ENCODE measurements at regions not wholly inside any gene's neighbourhood (a gene's known extent, or its start where the extent isn't known, plus 50 kb on each side); places are given as distances from the start of the nearest gene placed in this dataset.

DNA sequence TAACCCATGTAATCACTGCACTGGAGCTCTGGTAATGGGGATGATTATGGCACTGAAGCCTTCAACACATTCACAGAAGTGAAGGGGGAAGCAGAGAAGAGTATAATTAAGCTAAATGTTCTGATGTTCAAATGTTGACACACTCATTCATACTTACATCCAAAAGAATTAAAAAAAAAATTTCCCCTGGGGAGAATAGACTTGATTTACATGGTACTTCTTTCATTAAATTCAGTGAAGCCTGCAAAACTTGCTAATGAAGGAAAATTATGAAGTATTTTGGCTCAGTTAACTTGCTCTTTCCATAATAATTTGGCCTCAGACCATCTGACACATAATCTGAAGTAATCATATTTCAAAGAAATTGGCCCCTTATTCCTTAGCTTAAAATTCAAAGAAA, 428.8 kb downstream of the SH3GL2 start:
- Histone ChIP-seq H3K27me3 (no peaks in the 10 kb centered on the region), H3K9me3 (no peaks in the 10 kb centered on the region), H3K27ac (no peak overlapping the region), H3K36me3 (no peaks in the 10 kb centered on the region), H3K4me3 (no peak overlapping the region), H3K4me1 (no peaks in the 10 kb centered on the region)
- DNase-seq (ENCODE audit: low spot score in 2 of 2): no peak
- TF ChIP-seq POLR2A (IDR thresholded peaks at IDR 0.05) (no peak), POLR2AphosphoS5 (IDR thresholded peaks at IDR 0.05) (no peak)
- intact Hi-C loops (cut with DNase I; ENCODE audit: low total_unique reads): no loop called here

DNA sequence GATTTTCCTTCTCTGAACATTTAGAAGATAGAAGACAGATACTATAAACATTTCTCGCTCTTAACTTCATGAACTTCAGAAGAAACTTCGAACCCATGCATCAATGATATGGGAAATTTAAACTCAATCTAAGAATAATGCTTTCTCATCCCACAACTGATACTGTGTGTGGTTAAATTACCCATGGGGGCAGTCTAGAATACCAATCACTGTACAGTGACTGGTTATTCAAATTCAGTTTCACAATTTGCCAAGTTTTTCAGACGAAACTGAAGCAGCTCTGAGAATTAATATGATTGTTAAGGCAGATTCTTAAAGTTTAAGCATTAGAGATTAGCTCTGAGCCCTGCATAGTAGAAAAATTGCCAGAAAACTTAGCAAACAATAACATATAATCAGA, 431.0 kb downstream of the SH3GL2 start:
- Histone ChIP-seq H3K36me3 (no peaks in the 10 kb centered on the region), H3K27me3 (no peaks in the 10 kb centered on the region), H3K4me1 (no peaks in the 10 kb centered on the region), H3K4me3 (no peak overlapping the region), H3K27ac (no peak overlapping the region), H3K9me3 (no peaks in the 10 kb centered on the region)
- TF ChIP-seq POLR2A (IDR thresholded peaks at IDR 0.05): no peak
- TF ChIP-seq POLR2AphosphoS5 (IDR thresholded peaks at IDR 0.05): no peak
- TF ChIP-seq, protein P1, sequence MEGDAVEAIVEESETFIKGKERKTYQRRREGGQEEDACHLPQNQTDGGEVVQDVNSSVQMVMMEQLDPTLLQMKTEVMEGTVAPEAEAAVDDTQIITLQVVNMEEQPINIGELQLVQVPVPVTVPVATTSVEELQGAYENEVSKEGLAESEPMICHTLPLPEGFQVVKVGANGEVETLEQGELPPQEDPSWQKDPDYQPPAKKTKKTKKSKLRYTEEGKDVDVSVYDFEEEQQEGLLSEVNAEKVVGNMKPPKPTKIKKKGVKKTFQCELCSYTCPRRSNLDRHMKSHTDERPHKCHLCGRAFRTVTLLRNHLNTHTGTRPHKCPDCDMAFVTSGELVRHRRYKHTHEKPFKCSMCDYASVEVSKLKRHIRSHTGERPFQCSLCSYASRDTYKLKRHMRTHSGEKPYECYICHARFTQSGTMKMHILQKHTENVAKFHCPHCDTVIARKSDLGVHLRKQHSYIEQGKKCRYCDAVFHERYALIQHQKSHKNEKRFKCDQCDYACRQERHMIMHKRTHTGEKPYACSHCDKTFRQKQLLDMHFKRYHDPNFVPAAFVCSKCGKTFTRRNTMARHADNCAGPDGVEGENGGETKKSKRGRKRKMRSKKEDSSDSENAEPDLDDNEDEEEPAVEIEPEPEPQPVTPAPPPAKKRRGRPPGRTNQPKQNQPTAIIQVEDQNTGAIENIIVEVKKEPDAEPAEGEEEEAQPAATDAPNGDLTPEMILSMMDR (IDR thresholded peaks at IDR 0.05): no peak
- DNase-seq (ENCODE audit: low spot score in 2 of 2): no peak
- intact Hi-C loops (cut with DNase I; ENCODE audit: low total_unique reads): no loop called here

- Histone ChIP-seq H3K4me1 (no peaks in the 10 kb centered on the region), H3K4me3 (no peak overlapping the region), H3K27me3 (no peaks in the 10 kb centered on the region), H3K9me3 (no peaks in the 10 kb centered on the region), H3K27ac (no peak overlapping the region), H3K36me3 (no peaks in the 10 kb centered on the region)
- DNase-seq (ENCODE audit: low spot score in 2 of 2): no peak
- TF ChIP-seq POLR2AphosphoS5 (IDR thresholded peaks at IDR 0.05) (no peak), POLR2A (IDR thresholded peaks at IDR 0.05) (no peak)
- TF ChIP-seq, protein P1 (IDR thresholded peaks at IDR 0.05): no peak
- intact Hi-C loops (cut with DNase I; ENCODE audit: low total_unique reads): no loop called here
Measured at GRCh38 chr9:18010492-18010891, 431.6 kb downstream of the SH3GL2 start.

DNA sequence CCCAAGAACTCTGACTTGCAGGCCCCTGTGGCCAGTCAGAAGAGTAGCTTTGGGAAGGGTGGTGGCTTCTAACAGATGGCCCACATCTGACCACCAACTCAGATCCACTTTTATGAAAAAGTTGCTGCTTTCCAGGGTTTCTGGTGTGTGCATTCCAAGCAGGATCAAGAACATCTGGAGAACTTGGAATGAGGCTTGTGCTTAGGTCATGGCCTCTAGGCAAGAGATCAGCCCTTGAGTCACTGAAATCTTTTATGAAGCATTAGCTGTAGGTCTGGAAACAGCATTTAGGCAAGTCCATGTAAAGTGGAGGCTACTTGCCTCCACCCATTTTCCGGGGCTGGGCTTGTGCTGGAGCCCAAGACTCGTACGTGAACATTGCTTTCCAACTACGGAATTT, 433.3 kb downstream of the SH3GL2 start:
- no peaks in the 10 kb centered on the region for H3K4me1 ChIP-seq
- intact Hi-C loops (cut with DNase I; ENCODE audit: low total_unique reads): no loop called here

DNA sequence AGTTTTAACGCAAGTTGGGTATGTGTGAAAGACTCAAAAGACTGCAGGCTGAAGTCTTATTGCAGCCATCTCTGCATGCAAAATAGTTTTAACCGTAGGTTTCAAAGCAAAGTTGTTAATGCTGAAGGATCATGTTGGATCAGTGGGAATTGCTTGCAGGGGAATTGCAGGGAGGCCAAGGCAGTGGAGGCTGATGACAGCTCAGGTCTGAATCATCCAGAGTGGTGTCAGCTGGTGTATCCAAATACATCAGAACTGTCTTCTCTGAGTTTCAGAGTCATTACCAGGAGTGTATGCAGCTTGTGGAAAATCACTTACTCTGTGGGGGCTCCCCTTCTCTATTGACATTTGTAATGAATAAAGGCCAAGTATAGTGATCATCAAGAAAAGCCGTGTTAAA, 435.7 kb downstream of the SH3GL2 start:
- Histone ChIP-seq H3K27me3 (no peaks in the 10 kb centered on the region), H3K36me3 (no peaks in the 10 kb centered on the region), H3K4me1 (no peaks in the 10 kb centered on the region), H3K9me3 (peaks cover 0 to 7% of the 10 kb centered on the region in 2 donors), H3K4me3 (no peak overlapping the region), H3K27ac (no peak overlapping the region)
- intact Hi-C loops (cut with DNase I; ENCODE audit: low total_unique reads): no loop called here
- no peak for DNase-seq (ENCODE audit: low spot score in 2 of 2)
- TF ChIP-seq POLR2AphosphoS5 (IDR thresholded peaks at IDR 0.05) (no peak), POLR2A (IDR thresholded peaks at IDR 0.05) (no peak)
- TF ChIP-seq, protein P1 (IDR thresholded peaks at IDR 0.05): no peak

More for the DNA sequence above, 433.3 kb downstream of the SH3GL2 start:
- no peaks in the 10 kb centered on the region for H3K27me3 ChIP-seq
- H3K9me3 ChIP-seq: no peaks in the 10 kb centered on the region
- DNase-seq (ENCODE audit: low spot score in 2 of 2): no peak
- H3K27ac ChIP-seq: no peak overlapping the region
- H3K4me3 ChIP-seq: no peak overlapping the region
- H3K36me3 ChIP-seq: no peaks in the 10 kb centered on the region
- TF ChIP-seq POLR2AphosphoS5 (IDR thresholded peaks at IDR 0.05) (no peak), POLR2A (IDR thresholded peaks at IDR 0.05) (no peak)
- TF ChIP-seq, protein P1 (IDR thresholded peaks at IDR 0.05): no peak

GRCh38 chr9:18015116-18015515, 436.2 kb downstream of the SH3GL2 start:
- no peak overlapping the region for H3K27ac ChIP-seq
- intact Hi-C loops (cut with DNase I; ENCODE audit: low total_unique reads): no loop called here
- no peaks in the 10 kb centered on the region for H3K27me3 ChIP-seq
- no peak overlapping the region for H3K4me3 ChIP-seq
- peaks cover 0 to 7% of the 10 kb centered on the region in 2 donors for H3K9me3 ChIP-seq
- no peak for TF ChIP-seq POLR2A (IDR thresholded peaks at IDR 0.05)
- TF ChIP-seq, protein P1 (IDR thresholded peaks at IDR 0.05): no peak
- no peak for TF ChIP-seq POLR2AphosphoS5 (IDR thresholded peaks at IDR 0.05)
- no peaks in the 10 kb centered on the region for H3K4me1 ChIP-seq
- no peak for DNase-seq (ENCODE audit: low spot score in 2 of 2)
- no peaks in the 10 kb centered on the region for H3K36me3 ChIP-seq
